ENCODE measurements at regions not wholly inside any gene's neighbourhood (a gene's known extent, or its start where the extent isn't known, plus 50 kb on each side); places are given as distances from the start of the nearest gene placed in this dataset.
A peak's percentile ranks its signal among the peaks of the same experiment; 100 is the strongest.

- DNase-seq (ENCODE audit: low read depth): no peak
Measured at GRCh38 chr7:41245916-41246315, 457.0 kb downstream of the INHBA start.

DNA sequence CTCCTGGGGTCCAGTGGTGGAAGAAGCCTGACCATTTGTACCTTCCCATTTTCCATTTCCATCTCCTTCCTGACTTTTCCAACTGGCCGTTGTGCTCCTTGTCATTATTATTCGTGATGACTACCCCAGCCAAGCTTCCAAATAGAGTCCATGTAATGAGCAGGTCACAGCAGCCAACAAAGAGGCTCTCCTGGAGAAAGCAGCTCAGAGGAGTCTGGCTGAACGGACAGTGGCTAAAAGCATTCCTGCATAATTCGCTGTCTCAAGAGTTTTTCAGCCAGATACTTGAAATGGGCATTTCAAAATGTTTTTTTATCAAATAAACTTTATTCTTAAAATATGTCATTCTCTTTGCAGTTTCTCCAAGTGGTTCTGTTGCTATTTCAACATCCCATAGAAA, 458.6 kb downstream of the INHBA start:
- no peak for DNase-seq (ENCODE audit: low read depth)

DNA sequence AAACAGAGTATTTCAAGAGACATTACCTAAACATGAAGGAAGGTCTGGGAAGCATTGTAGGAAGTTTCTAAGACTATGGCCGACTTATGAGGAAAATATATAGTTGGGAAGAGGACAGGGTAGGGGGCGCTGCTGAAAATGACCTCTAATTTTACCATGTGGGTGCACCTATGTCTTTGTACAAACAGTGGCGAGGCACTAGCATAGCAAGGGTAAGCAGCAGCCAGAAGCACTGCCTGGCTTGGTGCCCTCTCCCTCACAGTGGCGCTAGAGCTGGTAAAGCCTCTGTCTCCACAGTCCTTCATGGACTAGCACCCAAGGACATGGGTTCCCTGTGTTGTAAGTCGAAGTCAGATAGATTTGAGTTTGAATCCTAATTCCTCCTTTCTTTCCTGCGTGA, 461.2 kb downstream of the INHBA start:
- no peak for DNase-seq (ENCODE audit: low read depth)

- no peak for DNase-seq (ENCODE audit: low read depth)
Measured at GRCh38 chr7:41239596-41239995, 463.3 kb downstream of the INHBA start.

DNA sequence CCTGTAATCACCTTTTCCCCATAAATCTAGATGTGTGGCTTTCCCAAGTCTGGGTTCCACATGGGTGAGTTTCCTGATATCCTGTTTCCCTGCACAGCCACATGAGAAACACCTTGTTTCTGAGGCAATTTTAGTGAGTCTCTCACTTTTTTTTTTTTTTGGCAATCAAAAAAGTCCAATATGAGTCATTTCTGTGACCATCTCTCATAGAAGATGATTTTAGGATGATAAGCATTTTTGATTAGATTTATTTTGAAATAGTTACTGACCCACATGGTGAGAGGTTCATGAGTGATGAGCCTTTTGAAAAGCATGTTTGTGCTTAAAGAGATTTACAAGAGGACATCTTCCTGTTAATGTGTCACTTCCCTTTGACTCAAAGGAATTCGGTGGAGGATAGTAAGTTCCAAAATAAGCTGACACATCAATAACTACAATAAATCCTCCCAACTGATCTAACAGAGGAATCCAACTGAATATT, 464.0 kb downstream of the INHBA start:
- DNase-seq (ENCODE audit: low read depth): peak; percentile 57

- DNase-seq (ENCODE audit: low read depth): no peak
Measured at GRCh38 chr7:41237956-41238355, 464.9 kb downstream of the INHBA start.

- DNase-seq (ENCODE audit: low read depth): peak; percentile 48
Measured at GRCh38 chr7:41232086-41232485, 470.8 kb downstream of the INHBA start.

DNA sequence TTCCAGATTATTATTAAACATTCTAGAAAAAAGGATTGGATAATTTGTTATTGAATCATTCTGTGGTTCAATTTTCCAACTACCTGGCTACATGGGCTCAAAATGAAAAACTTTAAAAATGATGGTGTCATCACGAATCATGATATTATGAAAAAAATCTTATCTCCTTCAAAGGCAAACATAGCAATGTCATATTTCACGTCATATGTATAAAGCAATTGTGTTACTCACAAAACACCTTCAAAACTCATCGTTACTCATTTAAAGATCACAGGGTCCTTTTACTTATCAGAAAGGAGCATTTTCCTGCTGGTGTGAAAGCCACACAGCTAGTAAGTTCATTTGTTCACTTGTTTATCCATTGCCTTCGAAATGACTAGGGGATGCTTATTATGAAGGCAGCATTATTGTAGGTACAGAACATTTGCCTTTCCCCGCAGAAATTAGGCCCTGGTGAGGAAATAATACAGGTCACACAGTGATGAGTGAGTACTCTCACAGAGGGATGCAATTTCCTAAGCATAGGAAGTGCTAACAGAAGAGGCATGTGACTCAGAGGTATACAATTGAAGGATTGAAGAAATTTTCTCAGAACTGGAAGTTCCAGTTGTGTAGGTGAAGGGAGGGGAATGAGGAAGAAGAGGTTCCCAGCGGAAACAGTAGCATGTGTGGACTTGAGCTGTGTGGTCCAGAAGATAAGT, 478.7 kb downstream of the INHBA start:
- peak; percentile 59 for DNase-seq (ENCODE audit: low read depth)

- DNase-seq (ENCODE audit: low read depth): peak; percentile 74
Measured at GRCh38 chr7:41222746-41223145, 480.1 kb downstream of the INHBA start.

DNA sequence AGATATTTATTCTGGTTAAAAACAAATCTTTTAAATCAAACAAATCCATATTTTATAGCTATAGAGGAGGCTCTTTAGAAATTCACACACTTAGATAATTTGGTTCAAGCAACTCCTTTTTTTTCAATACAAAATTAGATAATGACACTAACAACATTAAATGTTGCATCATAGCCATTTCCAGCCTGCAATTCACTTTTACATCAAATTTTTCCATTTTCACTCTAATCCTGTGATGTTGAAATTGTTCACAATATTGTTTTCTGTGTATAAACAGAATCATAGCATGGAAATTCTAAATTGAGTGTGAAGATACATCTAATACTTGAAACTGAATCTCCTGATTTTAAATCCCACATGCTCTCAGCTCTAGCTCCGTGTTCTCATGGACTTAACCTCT, 482.6 kb downstream of the INHBA start:
- no peak for DNase-seq (ENCODE audit: low read depth)

DNA sequence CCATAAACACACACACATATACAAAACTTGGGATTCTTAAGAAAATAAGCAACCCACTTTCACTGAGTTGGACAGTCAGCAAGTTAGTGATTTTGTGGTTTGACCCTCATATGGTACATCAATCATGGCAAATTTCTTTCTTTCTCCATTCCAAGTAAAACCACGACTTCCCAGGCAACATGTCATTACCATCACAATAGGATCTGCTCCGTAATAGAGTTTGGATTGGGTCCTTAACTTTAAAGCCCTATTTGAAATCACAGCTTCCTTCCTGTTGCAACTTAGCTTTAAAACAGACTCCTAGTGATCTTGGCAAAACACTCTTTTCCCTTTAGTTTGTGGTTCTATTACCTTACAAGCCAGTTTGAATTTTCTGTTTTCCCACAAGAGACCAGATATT, 483.6 kb downstream of the INHBA start:
- peak; percentile 84 for DNase-seq (ENCODE audit: low read depth)

GRCh38 chr7:41217306-41217705, 485.6 kb downstream of the INHBA start:
- no peak for DNase-seq (ENCODE audit: low read depth)

- no peak for DNase-seq (ENCODE audit: low read depth)
Measured at GRCh38 chr7:41207141-41207540, 495.7 kb downstream of the INHBA start.

- DNase-seq (ENCODE audit: low read depth): no peak
Measured at GRCh38 chr7:41206267-41206666, 496.6 kb downstream of the INHBA start.

DNA sequence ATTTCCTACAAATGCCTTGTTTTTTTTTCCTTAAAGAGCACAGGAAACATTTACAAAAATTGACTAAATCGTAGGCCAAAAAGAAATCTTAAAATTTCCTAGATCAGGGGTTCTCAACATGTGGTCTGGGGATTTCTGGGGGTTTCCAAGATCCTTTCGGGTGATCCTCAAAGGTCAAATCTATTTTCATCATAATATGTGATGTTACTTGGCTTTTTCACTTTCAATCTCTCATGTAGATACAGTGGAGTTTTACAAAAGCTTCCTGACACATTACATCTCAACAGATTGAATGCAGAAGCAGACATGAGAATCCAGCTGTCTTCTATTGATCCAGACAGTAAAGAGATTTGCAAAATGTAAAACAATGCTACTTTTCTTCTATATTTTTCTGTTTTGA, 497.3 kb downstream of the INHBA start:
- DNase-seq (ENCODE audit: low read depth): no peak

DNA sequence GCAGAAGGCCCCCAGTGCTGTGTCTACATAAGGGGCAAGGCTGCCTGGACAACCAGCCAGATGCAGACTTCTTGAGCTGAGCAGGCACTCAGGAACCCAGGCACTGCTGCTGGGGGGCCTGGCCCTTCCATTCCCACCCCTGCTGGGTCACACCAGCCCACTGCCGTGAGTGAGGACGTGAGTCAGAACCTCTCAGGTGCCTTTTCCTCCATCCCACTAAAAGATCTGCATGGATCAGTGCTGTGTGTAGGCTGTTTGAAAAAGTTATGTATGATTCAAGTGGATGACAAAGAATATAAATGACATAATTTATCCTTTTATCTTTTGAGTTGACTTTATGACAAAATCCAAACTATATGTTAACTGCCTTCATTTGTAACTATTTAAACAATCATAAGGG, 499.3 kb downstream of the INHBA start:
- no peak for DNase-seq (ENCODE audit: low read depth)

GRCh38 chr7:41201021-41201420, 501.9 kb downstream of the INHBA start:
- no peak for DNase-seq (ENCODE audit: low read depth)

DNA sequence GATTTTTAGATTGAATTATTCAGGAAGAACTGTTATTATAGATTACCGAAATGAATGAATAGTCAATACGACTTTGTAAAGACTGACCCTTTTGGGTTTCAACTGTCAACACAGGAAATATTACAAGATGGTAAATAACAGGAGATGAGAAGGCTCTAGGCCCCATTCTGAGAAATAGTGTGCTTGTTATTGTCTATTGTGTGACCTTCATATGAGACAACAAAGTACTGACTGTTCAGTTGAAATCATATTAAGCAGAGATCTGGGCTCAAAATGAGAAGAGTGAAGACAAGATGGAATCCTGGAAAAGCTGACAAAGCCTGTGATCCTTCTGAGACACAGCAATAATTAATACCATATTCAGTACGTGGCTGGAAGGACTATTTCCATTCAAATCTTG, 503.8 kb downstream of the INHBA start:
- no peak for DNase-seq (ENCODE audit: low read depth)

DNA sequence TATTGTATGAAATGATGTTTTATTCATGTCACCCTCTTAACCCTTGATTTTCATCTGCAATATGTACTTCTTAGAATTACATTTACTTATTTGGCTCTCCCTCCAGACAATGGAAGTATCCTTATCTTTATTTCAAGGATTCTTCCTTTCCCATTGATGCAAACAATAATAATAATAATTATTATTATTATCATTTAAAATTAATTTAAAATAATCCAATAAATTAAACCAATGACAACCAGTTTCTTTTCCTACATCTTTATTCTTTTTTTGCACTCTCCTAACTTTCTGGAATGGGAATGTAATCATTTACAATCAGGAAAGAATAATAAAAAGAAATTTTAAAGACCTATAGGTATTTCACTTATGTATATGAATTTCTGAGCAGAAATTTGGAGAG, 504.4 kb downstream of the INHBA start:
- DNase-seq (ENCODE audit: low read depth): no peak

DNA sequence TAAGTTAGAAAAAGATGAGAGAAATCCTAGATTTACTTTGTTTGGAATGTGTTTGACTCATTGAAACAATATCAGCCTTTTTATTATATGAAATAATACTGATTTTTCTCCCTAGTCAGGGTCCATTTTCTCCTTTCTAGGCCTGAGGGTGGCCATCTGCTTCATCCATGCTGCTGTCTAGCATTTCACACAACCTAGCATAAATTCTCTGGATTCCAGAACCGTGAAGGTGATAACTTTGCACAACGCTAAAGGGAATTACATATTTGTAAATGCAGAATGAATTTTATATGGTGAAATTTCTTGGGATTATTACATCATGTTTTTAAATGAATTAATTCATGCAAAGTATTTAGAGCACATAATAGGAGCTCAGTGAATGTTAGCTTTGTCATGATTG, 505.1 kb downstream of the INHBA start:
- DNase-seq (ENCODE audit: low read depth): no peak

GRCh38 chr7:41193738-41194282, 509.1 kb downstream of the INHBA start:
- DNase-seq (ENCODE audit: low read depth): no peak

DNA sequence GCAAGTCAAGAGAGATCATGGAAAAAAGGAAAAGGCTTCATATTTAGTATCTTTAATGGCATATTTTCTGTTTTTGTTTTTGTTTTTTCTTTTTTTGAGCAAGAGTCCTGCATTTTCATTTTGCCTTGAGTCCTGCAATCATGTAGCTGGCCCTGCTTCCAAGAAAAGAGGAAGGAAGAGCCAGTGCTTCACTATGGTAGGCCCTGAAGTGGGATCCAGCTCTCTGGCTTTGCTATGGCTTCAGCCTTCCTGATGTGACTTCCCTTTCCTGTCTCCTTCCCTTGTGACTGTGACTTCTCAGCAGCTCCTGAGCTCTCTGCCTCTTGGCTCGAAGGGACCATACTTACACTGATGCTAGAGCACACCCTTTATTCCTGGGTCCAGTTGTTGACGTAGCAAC, 512.3 kb downstream of the INHBA start:
- DNase-seq (ENCODE audit: low read depth): no peak

DNA sequence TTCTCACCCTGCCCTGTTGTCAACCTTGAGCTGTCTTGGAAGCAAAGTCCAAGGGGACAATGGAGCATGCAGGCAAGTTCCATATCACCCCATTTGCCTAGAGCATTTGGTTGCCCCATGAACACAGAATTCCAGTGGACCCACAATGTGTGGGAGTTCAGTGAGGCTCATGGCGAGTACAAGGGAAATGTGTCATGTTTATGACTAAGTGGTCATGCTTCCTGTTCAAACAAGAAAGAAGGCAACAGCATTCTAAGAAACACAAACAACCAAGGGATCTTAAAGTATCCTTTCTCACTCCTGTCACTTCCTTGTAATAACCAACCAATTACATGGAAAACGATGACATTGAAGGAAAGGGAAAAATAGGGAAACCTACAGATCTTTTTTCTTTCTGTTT, 513.0 kb downstream of the INHBA start:
- DNase-seq (ENCODE audit: low read depth): peak; percentile 97

Data from LHCN-M2 (cell line).